NCI-H82 (cell line): ENCODE measurements at regions not wholly inside any gene's neighbourhood (a gene's known extent, or its start where the extent isn't known, plus 50 kb on each side); places are given as distances from the start of the nearest gene placed in this dataset.
"Not testable (repeated sequence)": the region's sequence is repeated elsewhere in the genome, so short reads cannot be mapped to it uniquely, and the experiment has no call there.

Experiments used
- DNase-seq: peaks from one replicate; lab custom pipeline; 2025; lab: John Stamatoyannopoulos, UW

- peak; percentile 92 for DNase-seq
Measured at GRCh38 chr5:102048940-102049339, 247.1 kb downstream of the SLCO4C1 start.

- not testable (repeated sequence) for DNase-seq
Measured at GRCh38 chr5:102047073-102047472, 249.0 kb downstream of the SLCO4C1 start.

GRCh38 chr5:102040326-102040725 is 255.8 kb downstream of the SLCO4C1 start:
- no peak for DNase-seq

- no peak for DNase-seq
Measured at GRCh38 chr5:102036927-102037326, 259.2 kb downstream of the SLCO4C1 start.

GRCh38 chr5:102031711-102032110 is 264.4 kb downstream of the SLCO4C1 start:
- no peak for DNase-seq

GRCh38 chr5:102018690-102019089 is 277.4 kb downstream of the SLCO4C1 start:
- no peak for DNase-seq

- DNase-seq: no peak
Measured at GRCh38 chr5:102018279-102018678, 277.8 kb downstream of the SLCO4C1 start.

- DNase-seq: no peak
Measured at GRCh38 chr5:102014371-102014770, 281.7 kb downstream of the SLCO4C1 start.

- no peak for DNase-seq
Measured at GRCh38 chr5:102010644-102011043, 285.4 kb downstream of the SLCO4C1 start.

GRCh38 chr5:101997235-101997634 is 298.8 kb downstream of the SLCO4C1 start:
- DNase-seq: no peak

- no peak for DNase-seq
Measured at GRCh38 chr5:101995585-101995984, 300.5 kb downstream of the SLCO4C1 start.

GRCh38 chr5:101991486-101991885 is 304.6 kb downstream of the SLCO4C1 start:
- DNase-seq: no peak

GRCh38 chr5:101989659-101990058 is 306.4 kb downstream of the SLCO4C1 start:
- DNase-seq: no peak

GRCh38 chr5:101977729-101978345 is 318.2 kb downstream of the SLCO4C1 start:
- peak; percentile 49 for DNase-seq

GRCh38 chr5:101976933-101977332 is 319.2 kb downstream of the SLCO4C1 start:
- no peak for DNase-seq

- no peak for DNase-seq
Measured at GRCh38 chr5:101969742-101970141, 326.3 kb downstream of the SLCO4C1 start.

- no peak for DNase-seq
Measured at GRCh38 chr5:101966476-101966875, 329.6 kb downstream of the SLCO4C1 start.

- no peak for DNase-seq
Measured at GRCh38 chr5:101955891-101956290, 340.2 kb downstream of the SLCO4C1 start.

- no peak for DNase-seq
Measured at GRCh38 chr5:101950019-101950418, 346.1 kb downstream of the SLCO4C1 start.

GRCh38 chr5:101948615-101949014 is 347.5 kb downstream of the SLCO4C1 start:
- no peak for DNase-seq

GRCh38 chr5:101943784-101944183 is 352.3 kb downstream of the SLCO4C1 start:
- DNase-seq: no peak

- DNase-seq: peak; percentile 52
Measured at GRCh38 chr5:101942321-101942882, 353.7 kb downstream of the SLCO4C1 start.

GRCh38 chr5:101937041-101937440 is 359.0 kb downstream of the SLCO4C1 start:
- no peak for DNase-seq

- DNase-seq: no peak
Measured at GRCh38 chr5:101935086-101935485, 361.0 kb downstream of the SLCO4C1 start.
